Left cardiac atrium (tissue), 4 donors: ENCODE measurements at regions not wholly inside any gene's neighbourhood (a gene's known extent, or its start where the extent isn't known, plus 50 kb on each side); places are given as distances from the start of the nearest gene placed in this dataset.
"Not testable (repeated sequence)": the region's sequence is repeated elsewhere in the genome, so short reads cannot be mapped to it uniquely, and the experiment has no call there.

Experiments
- ATAC-seq, 2 donors: fragments of 200-7000 bp; cut with Tn5 transposase; one replicate each; pipeline ENCODE4 v1.9.1; 2020; ENCODE audit warnings: mild to moderate bottlenecking in 2 of 2, moderate library complexity in 2 of 2
- DNase-seq: peaks from one replicate; pipeline ENCODE4 v3.0.0-alpha.2; 2020
- intact Hi-C, 2 donors: fragments of 100-400 bp; cut with DNase I; formaldehyde crosslinking; loops; one replicate each; pipeline versions ENCODE4 v1.14.1 to v1.15.1; 2022 to 2023
- donor health status: DM: no; HTN: yes; CAD: no.
- donor health status: DM: no; HTN: yes; CAD: no; lungs with severe emphysema.
- donor health status: DM: yes; HTN: yes; CAD: no.
- donor health status: Dilated cardiomyopathy.

- intact Hi-C loops, ATAC-seq, DNase-seq: not testable (repeated sequence)
Measured at GRCh38 chrY:17511984-17512383, 368.0 kb downstream of the CDY2B start.

GRCh38 chrY:17511476-17511875, 368.5 kb downstream of the CDY2B start:
- DNase-seq, ATAC-seq, intact Hi-C loops: not testable (repeated sequence)

GRCh38 chrY:17505834-17506233, 374.2 kb downstream of the CDY2B start:
- DNase-seq, intact Hi-C loops, ATAC-seq: not testable (repeated sequence)

- ATAC-seq, DNase-seq, intact Hi-C loops: not testable (repeated sequence)
Measured at GRCh38 chrY:17484763-17485162, 395.3 kb downstream of the CDY2B start.

GRCh38 chrY:17484157-17484556, 395.9 kb downstream of the CDY2B start:
- intact Hi-C loops, ATAC-seq: not testable (repeated sequence)

GRCh38 chrY:17481389-17482022, 398.5 kb downstream of the CDY2B start:
- ATAC-seq, intact Hi-C loops: not testable (repeated sequence)

More at GRCh38 chrY:17484157-17484556, 395.9 kb downstream of the CDY2B start:
- not testable (repeated sequence) for DNase-seq

DNA sequence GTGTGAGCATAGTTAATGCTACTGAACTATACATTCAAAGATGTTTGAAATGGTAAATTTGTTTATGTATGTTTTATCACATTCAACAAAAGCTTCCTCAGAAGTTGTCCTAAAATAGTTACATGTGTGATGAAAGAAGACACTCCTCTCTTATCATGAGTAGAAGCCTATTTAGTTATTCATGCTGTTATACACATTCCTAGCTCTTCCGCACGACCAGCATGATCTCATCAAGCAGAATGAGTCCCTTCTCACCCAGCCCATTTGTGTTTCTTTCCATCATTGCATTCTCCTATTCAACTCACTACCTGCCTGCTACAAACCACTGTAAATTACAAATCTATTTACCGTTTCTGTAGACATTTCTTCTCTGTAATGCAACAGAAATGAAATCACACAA, 408.0 kb downstream of the CDY2B start:
- DNase-seq, ATAC-seq, intact Hi-C loops: not testable (repeated sequence)

More at GRCh38 chrY:17481389-17482022, 398.5 kb downstream of the CDY2B start:
- DNase-seq, result not testable (repeated sequence)

DNA sequence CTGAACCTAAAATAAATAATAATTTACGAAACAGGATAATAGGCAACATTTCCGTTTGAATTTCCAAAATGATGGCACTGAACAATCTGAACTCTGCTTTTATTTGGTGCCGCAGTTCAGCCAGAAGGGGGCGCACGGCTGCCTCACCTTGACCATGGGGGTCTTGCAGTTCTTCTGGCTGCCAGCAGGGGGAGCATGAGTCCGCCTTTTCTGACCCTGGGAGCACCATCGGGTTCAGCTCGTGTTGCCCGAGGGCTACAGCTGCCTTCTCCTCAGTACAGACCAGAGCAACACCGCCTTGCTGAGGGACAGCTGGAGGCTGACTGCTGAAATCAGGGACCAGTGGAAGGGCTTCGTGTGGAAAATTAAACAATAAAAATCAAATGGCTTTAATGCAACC, 420.3 kb downstream of the CDY2B start:
- intact Hi-C loops, DNase-seq, ATAC-seq: not testable (repeated sequence)

DNA sequence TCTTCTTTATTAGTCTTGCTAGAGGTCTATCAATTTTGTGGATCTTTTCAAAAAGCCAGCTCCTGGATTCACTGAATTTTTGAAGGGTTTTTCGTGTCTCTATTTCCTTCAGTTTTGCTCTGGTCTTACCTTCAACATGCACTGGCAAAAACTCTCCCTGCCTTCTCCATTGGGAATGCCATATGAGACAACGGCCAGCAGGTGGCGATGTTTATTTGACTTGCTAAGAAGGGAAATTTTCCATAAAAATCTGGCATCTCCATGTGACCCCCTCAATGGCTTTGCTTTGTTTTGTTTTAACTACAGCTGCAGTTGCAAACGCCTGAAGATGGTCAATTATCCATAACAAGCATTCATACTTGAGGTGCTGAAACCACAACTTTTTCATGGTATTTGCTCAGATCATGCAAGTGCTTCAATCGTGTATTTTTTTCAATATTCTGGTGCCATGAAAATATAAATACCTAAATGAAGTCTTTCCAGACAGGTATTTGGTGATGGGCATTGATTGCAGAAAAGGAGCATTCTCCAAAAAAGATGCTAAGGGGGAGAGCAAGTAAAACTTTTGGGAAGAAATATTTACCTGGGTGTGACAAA, 449.4 kb downstream of the CDY2B start:
- intact Hi-C loops, result no loop called here
- DNase-seq (no peak), ATAC-seq (no peak)

DNA sequence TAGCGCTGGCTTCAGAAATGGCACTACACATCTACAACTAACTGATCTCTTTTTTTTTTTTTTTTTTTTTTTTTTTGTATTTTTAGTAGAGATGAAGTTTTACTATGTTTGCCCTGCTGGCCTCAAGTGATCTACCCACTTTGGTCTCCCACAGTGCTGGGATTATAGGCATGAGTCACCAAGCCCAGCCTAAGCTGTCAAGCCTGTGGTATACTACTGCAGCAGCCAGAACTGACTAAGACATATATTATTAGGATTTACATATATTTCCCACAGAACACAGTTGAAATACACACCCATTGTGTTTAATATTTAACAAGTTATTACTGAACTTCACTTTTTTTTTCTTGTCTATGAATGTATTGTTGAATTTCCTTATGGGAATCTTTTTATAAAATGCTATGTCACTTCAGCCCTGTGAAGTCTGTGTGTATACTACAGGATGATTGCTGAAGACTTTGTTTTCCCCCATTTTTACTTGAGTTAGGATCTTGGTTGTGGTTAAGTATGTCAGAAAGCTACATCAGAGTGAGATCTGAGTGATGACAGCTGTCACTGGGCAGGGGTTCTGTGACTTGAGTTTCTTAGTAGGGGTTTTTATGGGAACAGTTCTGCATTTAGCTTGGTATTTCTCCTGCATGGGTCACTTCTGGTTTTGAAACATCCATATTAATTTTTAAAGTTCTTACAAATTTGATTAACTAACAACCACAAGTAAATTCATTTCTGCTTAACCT, 481.5 kb downstream of the CDY2B start:
- DNase-seq (no peak), ATAC-seq (no peak)
- intact Hi-C loops, result no loop called here

DNA sequence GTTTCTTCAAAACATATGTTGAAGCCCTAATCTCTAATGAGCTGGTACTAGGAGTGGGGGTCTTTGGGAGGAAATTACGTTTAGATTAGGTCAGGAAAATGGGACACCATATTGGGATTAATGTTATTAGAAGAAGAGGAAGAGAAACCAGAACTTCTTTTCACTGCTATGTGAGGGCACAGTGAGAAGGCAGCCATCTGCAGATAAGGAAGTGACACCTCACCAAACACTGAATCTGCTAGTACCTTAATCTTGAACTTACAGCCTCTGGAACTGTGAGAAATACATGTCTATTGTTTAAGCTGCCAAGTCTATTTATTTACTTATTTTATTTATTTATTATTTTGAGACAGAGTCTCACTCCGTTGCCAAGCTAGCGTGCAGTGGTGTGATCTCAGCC, 482.4 kb downstream of the CDY2B start:
- DNase-seq (no peak), ATAC-seq (no peak)
- intact Hi-C loops, result no loop called here

GRCh38 chrY:17381431-17382070, 498.5 kb downstream of the CDY2B start:
- intact Hi-C loops, result no loop called here
- ATAC-seq, result no peak

GRCh38 chrY:17378326-17378725, 501.7 kb downstream of the CDY2B start:
- no peak for DNase-seq
- no peak for ATAC-seq
- intact Hi-C loops, result no loop called here

More at GRCh38 chrY:17381431-17382070, 498.5 kb downstream of the CDY2B start:
- no peak for DNase-seq

GRCh38 chrY:17368413-17368812, 511.6 kb downstream of the CDY2B start:
- intact Hi-C loops, result no loop called here
- ATAC-seq (no peak), DNase-seq (no peak)

DNA sequence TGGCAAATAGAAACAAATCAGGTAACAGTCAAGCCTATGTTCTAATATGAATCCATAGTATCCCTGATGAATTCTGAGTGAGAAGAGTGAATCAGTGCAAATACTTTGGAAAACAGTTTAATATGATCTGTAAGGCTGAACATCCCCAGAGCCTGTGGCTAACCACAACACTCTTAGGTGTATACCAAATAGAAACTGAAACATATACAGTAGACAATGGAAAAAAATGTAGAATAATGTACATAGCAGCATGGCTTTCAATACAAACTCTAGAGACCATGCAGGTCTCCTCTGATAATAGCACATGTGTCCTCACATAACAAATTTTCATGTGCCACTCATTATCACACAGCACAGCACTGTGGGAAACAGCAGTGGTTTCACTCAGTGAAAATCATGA, 513.6 kb downstream of the CDY2B start:
- no peak for ATAC-seq
- intact Hi-C loops, result no loop called here
- no peak for DNase-seq

- DNase-seq, result no peak
- no peak for ATAC-seq
- intact Hi-C loops, result no loop called here
Measured at GRCh38 chrY:17339028-17339427, 541.0 kb downstream of the CDY2B start.

DNA sequence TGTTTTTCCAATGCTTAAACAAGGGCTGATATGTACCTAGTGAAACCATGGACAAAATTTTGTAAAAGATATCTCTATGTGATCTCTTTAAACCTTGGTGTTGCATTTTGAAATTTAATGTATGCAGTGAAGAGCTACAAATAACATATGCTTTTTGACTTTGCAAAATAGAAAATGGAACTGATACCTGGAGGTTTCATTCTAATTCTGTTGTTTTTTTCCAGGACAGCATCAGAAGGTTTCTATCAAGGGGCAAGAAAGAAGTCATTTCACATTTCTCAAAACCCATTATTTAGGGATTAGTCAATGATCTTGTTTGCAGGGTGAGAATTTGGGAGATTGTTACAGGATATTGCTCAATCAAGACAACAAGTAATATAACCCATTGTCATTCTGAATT, 549.3 kb downstream of the CDY2B start:
- ATAC-seq (no peak), DNase-seq (no peak)

DNA sequence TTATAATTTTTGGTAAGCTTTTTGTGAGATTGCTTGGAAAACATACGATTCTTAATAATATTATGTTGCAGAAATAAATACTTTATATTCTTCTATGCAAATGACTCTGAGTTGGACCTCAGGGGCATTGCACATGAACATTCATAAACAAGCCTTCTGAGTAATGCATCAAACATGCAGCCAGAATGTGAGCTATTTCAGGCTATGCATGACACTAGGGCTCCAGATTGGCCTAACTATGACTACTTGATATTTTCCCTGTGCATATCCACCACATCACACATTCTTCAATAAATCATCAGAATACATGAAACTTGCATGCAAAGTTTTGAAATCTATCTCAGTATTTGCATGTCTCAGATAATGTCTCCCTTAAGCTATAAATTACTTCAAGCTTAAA, 560.1 kb downstream of the CDY2B start:
- no peak for DNase-seq
- intact Hi-C loops, result no loop called here
- no peak for ATAC-seq

More for the DNA sequence above, 549.3 kb downstream of the CDY2B start:
- intact Hi-C loops, result no loop called here

DNA sequence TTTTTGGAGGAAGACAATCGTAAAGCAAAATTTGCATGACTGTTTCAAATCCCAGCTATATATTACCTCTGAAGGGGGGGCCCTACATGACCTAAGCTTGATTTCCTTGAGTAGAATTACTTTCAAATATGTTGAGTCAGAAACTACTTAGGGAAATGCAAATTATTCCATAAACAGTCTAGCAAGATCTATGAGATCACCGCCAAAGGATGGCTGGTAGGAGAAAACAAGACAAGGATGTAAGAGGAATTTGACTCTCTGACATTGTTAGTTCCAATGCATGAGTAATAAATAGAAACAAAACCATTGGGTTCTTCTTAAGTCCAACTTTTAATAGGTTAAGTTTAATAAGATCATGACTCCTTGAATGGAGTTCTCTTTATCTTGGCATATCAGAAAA, 561.4 kb downstream of the CDY2B start:
- no peak for DNase-seq
- intact Hi-C loops, result no loop called here
- ATAC-seq, result no peak

- intact Hi-C loops, result no loop called here
- ATAC-seq, result no peak
- no peak for DNase-seq
Measured at GRCh38 chrY:17277056-17277455, 603.0 kb downstream of the CDY2B start.
